ENCODE measurements at regions not wholly inside any gene's neighbourhood (a gene's known extent, or its start where the extent isn't known, plus 50 kb on each side); places are given as distances from the start of the nearest gene placed in this dataset.
"Not testable (repeated sequence)": the region's sequence is repeated elsewhere in the genome, so short reads cannot be mapped to it uniquely, and the experiment has no call there.

DNA sequence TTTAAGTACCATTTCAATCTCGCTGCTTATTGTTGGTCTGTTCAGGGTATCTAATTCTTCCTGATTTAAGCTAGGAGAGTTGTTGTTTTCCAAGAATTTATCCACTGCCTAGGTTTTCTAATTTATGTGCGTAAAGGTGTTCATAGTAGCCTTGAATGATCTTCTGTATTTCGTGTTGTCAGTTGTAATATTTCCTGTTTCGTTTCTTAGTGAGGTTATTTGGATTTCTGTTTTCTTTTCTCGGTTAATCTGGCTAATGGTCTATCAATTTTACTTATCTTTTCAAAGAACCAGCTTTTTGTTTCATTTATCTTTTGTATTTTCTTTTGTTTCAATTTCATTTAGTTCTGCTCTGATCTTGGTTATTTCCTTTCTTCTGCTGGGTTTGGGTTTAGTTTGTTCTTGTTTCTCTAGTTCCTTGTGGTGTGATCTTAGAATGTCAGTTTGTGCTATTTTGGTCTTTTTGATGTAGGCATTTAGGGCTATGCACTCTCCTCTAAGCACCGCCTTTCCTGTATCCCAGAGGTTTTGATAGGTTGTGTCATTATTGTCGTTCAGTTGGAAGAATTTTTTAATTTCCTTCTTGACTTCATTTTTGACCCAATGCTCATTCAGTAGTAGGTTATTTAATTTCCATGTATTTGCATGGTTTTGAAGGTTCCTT, 92.5 kb upstream of the CSRP2 start:
- DNase-seq (ENCODE audit: low read depth) = not testable (repeated sequence)

DNA sequence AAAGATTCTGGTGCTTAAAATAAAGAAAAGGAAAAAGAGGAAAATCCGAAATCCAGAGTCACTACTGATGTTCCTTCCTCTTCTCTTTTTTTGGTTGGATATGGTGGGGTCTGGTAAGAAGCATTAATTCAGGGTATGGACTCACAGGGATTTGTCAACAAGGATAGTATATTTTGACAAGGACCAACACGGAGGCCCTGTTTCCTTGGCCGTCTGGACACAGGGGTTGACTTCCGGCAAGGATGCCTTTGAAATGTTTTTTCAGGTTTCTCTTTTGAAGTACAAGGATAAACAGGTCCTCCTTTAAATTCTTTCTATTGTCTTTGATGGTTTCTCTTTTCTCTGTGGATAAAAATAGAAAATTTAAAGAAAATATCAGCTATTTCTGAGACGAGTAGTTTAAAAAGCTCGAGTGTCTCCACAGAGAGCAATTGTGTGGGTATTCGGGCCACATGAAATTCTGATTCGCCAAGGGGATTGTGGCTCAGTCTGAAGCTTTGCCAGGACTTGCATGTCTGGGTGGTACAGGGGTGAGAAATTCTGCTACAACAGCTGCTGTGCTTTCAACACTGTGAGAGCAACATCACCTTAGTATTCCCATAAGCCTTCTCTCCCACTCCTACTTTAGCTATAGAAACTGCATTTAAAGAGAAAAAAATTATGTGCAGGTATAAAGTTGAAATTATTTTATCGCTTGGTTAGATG, 88.5 kb upstream of the CSRP2 start:
- no peak for DNase-seq (ENCODE audit: low read depth)

DNA sequence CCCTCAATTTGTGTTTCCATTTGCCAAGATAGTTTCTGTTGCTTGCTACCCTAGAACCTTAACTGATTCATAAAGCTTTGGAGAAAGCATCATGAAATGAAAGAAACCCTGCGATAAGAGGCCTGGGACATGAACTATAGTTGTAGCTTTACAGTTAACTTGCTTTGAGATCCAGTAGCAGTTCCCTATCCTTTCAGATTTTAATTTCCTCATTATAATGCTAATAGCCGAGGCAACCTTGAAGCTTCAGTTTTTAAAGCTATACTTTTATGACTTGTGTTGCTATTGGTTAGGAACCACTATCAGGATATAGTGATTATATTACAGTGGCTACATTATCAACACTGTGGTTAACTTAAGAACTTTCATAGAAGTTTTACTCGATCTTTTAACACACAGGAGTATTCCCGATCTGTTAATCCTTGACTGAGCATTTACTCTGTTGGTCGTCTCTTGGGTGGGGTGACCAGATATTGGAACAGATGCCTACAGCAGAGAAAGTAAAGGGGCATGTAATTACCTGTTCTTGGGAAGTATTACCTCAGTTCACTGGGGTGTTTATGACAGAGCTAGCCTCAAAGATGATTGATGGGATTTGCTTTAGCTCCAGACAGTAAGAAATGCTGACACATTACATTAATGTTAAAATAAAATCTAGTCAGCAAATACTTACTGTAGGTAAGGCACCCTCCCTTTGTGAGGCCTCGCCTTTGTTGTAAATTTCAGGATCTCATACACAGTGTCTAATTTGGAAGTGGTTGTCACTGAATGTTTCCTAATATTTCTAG, 86.2 kb upstream of the CSRP2 start:
- DNase-seq (ENCODE audit: low read depth) = no peak

DNA sequence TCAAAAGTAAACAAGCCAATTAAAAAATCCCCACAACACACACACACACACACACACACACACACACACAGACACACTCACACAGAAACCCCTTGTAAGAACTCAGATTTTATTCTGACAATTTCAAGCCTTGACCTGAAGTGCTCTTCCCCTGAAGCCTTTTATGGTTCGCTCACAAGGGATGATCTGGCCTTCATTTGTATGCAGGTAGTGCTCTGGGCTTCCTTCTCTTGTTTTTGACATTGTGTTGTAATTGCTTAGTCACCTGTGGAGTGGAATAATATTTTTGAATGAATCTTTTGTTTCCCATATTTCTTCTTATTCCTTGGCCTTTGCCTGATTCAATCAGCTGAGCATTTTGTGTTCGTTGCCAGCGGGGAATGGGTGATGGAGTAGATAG, 83.3 kb upstream of the CSRP2 start:
- DNase-seq (ENCODE audit: low read depth) = no peak

DNA sequence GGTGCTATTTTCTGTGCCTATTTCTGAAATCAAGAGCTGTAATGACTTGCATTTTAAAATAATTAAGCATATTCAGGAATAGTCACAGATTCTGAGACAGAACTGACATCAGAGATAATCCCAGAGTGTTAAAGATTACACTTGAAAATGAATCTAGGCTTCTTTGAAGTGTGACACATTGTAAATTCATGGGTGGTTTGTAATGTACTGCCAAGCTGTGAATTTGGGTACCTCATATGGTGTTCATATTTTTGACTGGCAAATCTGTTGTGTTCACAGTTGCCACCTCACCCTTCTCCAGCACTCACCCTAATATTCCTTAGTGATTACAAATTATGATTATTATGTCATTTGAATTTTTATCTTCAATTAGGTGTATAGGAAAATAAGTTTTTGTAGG, 78.5 kb upstream of the CSRP2 start:
- no peak for DNase-seq (ENCODE audit: low read depth)

DNA sequence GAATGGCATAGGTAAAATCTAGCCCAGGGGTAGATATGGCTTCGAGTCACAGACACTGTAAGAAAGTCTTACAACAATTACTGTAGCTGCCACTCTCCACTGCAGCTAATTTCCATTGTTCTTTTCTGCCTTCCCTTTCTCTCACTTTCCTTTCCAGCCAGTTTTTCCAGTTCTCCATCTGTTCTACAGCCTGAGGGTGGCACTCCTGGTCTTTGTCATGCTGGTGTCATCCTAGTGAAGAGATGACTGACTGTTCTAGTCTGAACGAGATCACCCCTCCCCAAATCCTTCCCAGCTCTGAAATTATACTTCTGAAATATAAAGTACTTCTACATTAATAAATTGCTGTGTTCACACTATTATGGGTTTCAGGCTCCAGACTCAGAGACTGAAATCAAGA, 74.2 kb upstream of the CSRP2 start:
- DNase-seq (ENCODE audit: low read depth) = no peak

DNA sequence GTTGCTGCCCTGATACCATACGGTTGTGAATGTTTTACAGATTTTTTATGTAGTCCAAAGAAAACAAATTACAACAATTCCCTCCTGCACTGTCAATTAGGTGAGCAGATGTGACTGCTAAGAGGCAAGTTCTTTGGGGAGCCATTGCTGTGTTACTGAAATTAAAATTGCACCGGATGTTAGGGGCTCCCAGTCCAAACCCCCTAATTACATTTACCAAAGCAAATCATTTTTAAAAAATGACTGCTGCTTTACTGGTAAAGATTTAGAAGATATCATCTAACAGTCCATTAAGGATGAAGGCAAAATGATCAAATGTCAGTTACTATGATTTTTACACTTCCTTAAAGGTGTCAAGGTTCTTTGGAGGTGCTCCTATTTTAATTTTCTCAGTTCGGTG, 70.1 kb upstream of the CSRP2 start:
- DNase-seq (ENCODE audit: low read depth) = no peak

DNA sequence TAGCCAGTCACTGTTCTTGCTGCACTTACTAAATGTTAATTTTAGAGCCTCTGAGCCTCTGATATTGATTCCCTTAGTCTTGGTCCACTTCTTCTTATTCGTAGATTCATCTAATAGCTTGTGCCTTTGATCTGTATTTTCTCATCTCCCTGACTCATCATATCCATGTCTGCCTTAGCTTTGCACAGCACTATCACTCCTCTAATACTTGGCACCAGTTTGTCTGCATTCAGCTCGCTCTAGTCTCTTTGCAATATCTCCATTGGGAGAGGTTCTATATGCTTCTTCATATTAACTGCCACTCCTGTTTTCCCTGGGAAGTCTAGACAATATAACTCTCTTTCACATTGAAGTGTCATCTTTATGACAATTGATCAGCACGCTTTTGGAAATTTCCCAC, 68.5 kb upstream of the CSRP2 start:
- peak; percentile 15 for DNase-seq (ENCODE audit: low read depth)

DNA sequence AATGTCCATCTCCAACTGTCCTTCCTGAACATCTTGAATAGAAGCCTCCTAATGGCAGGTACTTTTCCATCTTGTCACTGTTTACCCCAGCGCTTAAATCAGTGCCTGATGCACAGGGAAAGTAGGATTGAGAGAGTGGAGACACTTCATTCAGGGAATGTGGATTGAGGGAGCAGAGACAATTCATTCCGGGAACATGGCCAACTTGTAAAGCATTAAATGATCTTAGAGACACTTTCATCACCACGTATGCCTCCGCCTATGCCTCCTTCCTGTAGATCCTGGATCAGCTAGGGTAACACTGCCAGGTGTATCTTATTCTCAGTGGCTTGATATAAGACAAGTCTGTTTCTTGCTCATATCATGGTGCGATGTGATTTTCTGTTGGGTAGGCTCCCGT, 67.6 kb upstream of the CSRP2 start:
- no peak for DNase-seq (ENCODE audit: low read depth)

DNA sequence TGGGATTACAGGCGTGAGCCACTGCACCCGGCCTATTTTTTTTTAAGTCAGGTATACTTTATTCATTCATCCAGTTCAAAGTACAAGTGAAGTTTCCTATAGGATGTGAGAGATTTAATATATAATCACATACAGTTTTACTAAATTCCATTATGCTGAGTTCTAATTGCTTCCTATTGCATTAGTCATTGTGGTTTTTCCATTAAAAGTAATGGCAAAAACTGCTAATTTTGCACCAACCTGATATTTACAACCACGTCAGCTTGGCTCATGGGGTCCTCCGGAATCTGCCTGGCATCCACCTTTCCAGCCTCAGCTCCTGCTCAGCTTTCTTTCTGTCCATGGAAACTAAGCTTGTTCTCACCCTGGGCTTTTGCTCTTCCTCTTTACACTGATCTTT, 67.0 kb upstream of the CSRP2 start:
- DNase-seq (ENCODE audit: low read depth) = peak; percentile 24

DNA sequence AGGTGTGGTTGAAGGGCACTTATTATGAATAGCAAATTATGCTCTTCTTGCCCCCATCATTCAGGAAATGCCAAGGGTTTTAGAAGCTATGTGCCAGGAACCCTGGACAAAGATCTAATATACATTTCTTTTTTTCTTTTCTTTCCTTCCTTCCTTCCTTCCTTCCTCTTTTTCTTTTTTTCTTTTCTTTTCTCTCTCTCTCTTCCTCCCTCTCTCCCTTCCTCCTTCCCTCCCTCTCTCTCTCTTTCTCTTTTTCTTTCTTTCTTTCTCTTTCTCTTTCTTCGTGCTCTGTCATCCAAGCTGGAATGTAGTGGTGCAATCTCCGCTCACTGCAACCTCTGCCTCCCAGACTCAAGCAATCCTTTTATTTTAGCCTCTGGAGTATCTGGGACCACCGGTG, 66.1 kb upstream of the CSRP2 start:
- no peak for DNase-seq (ENCODE audit: low read depth)

DNA sequence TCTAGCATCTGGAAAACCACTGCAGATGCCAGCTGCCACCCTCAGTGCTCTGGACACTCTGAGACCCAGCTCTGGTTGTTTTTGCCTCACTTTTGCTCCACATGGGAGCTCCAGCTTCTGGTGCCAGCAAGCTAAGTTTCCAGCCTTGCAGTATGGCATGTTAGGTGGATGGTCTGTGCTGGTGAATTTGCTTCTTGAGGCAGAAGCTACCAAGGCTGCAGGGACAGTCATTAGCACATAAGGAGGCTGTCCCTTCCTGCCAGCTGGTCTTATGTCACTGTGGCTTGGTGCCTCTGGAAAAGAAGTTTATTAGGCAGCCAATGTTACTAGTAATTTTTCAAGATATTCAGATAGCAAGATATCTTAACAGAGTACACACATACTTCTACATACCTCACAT, 64.2 kb upstream of the CSRP2 start:
- DNase-seq (ENCODE audit: low read depth) = no peak

DNA sequence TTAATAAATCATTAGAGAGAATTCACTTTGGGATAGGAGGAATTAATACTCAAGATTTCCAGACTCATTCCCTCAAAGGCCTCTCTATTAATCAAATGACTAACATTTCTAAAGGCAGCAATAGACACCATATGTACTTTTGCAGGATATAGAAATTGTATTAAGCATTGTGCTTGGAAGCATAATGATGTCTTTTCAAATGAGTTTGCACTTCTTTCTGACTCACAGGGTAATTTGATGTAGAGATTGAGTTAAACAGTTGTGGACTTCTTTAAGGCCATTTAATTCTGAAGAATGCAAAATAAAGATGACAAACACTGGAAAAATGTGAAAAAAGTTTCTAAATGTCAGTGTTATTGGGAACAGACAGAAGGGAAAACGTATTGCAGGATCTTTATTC, 63.4 kb upstream of the CSRP2 start:
- peak; percentile 34 for DNase-seq (ENCODE audit: low read depth)

DNA sequence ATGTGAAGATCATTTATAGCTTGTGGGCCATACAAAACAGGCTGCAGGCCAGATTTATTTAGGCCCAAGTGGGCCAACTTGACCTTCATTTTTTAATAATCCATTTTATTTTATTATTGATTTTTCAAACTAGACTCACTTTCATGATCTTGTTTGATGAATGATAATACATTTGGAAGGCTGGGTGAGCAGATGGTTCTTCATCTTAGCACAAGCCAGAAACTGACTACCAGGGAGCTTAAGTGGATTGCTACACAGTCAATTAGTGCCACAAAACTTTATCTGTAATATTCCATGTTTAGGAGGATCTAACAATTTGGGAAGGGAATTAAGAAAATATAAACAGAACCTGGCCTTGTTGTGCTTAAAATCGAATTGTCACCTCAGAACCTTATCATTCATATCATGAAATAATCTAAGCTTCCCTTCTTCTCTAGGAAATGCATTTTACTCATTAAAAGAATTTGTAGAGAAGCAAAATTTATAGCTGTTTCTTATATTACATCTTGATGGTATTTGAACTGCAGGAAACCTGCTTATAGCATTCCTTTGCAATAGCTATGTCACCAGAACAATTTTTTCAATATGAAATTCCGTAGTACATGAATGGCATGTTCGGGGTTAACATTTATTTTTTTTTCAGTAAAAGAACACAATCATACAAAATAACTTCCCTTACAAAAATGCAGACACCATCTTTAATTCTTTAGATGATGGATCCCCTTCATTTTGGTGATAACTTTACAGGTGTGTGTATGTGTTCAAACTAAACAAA, 62.0 kb upstream of the CSRP2 start:
- no peak for DNase-seq (ENCODE audit: low read depth)

DNA sequence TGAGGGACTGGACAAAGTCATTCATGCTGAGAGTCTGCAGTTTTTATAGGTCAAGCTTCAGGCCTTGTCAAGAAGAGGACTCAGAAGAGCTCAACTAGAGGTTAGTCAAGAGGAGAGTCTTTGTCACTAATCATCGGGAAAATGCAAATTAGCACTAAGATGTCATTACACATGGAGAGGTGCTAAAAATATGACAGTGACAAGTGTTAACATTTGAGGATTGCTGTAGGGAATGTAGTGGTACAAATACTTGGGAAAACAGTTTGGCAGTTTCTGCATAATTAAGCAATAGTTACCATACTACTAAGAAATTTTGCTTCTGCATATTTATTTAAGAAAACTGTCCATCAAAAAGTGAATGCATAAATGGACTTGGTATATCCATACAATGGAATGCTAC, 60.9 kb upstream of the CSRP2 start:
- DNase-seq (ENCODE audit: low read depth) = no peak

DNA sequence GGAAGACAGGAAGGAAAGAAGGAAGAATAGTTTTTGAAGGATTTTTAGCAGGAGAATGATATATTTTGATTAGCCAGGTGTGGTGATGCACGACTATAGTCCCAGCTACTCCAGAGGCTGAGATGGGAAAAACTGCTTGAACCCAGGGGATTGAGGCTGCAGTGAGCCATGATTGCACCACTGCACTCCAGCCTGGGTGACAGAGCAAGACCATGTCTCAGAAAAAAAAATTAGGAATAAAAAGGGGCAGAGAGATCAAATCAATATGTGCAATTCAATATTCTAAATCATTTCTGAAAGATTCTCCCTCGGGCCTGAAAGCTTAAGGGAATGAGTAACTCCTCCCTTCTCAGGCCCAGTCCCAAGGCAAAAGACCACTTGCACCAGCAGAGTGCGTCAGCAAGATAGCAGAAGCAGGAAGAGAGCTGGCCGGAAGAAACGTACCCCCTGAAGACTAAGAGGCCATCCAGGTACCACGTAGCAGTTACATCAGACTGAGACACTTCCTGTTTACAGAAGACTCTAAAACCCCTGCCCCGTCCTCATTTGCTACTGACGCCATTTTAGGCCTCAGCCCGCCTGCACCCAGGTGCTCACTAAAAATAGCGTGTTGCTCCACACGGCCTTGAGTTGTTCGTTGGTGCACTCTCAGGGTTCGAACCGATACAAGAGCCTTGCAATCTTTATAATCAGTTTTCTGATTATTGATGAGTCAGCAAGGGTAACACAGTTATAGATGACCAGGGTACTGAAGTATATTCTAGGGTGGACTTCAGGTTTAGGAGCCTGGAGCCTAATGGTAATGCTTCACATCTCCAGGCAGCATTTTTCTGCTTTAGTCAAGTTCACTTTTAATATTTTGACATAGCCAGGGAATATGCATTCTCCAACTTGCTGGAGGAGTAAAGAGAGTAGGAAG, 57.7 kb upstream of the CSRP2 start:
- DNase-seq (ENCODE audit: low read depth) = no peak

DNA sequence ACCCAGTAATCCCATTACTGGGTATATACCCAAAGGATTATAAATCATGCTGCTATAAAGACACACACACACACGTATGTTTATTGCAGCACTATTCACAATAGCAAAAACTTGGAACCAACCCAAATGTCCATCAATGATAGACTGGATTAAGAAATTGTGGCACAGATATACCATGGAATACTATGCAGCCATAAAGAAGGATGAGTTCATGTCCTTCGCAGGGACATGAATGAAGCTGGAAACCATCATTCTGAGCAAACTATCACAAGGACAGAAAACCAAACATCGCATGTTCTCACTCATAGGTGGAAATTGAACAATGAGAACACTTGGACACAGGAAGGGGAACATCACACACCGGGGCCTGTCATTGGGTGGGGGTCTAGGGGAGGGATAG, 54.6 kb upstream of the CSRP2 start:
- DNase-seq (ENCODE audit: low read depth) = not testable (repeated sequence)

DNA sequence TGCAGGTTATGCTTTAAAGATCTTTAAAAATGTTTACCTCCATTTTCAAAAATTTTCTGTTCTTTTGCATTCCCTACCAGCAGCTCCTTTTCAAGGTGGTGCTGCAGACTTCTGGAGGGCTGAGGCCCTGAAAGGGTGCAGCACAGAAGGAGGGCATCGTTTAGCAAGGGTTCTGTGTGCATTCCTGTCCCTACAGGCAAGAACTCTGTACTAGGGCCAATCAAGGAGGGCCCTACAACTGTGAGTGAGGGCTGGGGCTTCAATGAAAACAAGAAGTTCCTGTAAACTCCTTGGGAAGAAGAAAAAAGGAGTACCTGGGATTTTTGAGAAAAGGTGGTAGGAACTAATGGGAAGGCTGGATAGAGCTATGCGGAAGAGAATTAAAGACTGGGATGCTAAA, 50.7 kb upstream of the CSRP2 start:
- DNase-seq (ENCODE audit: low read depth) = no peak
